HG03378 (cell line): ENCODE measurements at regions not wholly inside any gene's neighbourhood (a gene's known extent, or its start where the extent isn't known, plus 50 kb on each side); places are given as distances from the start of the nearest gene placed in this dataset.
A peak's percentile ranks its signal among the peaks of the same experiment; 100 is the strongest.
"Not testable (repeated sequence)": the region's sequence is repeated elsewhere in the genome, so short reads cannot be mapped to it uniquely, and the experiment has no call there.

ENCODE experiments used
- ATAC-seq: cut with Tn5 transposase; IDR thresholded peaks from one replicate; pipeline ENCODE4 v1.9.1; 2021; ENCODE audit warnings: mild to moderate bottlenecking, moderate library complexity; ENCODE audit not compliant: unreplicated experiment

DNA sequence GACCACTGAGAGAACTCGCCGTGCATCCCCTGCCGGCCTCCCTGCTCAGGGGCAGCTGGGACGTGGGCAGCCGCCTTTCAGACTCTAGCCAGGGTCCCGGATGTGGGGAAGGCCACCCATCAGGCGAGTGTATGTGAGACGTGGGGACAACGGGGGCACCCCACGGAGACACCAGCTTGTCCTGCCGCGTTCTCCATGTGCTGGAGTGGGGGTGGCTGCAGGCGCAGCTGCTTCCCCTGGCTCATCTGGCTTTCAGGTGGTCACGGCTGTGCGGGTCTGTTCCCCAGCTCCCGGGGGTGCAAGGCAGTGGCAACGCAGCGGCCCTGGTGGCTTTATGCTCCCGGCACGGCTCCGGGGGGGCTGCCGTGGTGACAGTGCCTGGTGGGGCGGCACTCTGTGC is 4427.5 kb upstream of the TPTE start:
- not testable (repeated sequence) for ATAC-seq

DNA sequence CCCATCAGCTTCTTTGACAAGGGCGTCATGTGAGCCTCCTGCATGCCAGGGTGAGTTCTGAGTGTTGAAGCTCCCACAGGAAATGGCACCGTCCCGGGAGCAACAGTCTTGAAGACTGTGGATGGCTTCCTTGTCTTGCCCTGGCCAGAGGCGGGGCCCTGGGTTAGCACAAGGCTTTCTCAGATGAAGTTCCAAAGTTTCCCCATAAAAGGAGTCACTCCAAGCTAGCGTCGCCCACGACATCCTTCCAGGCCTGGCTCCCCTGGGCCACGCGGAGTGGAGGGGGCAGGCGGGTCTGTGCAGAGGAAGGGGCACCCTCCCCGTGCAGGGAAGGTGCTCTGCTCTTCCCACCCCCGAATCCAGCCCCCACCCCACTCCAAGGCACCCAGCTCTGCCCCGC is 4426.1 kb upstream of the TPTE start:
- not testable (repeated sequence) for ATAC-seq

DNA sequence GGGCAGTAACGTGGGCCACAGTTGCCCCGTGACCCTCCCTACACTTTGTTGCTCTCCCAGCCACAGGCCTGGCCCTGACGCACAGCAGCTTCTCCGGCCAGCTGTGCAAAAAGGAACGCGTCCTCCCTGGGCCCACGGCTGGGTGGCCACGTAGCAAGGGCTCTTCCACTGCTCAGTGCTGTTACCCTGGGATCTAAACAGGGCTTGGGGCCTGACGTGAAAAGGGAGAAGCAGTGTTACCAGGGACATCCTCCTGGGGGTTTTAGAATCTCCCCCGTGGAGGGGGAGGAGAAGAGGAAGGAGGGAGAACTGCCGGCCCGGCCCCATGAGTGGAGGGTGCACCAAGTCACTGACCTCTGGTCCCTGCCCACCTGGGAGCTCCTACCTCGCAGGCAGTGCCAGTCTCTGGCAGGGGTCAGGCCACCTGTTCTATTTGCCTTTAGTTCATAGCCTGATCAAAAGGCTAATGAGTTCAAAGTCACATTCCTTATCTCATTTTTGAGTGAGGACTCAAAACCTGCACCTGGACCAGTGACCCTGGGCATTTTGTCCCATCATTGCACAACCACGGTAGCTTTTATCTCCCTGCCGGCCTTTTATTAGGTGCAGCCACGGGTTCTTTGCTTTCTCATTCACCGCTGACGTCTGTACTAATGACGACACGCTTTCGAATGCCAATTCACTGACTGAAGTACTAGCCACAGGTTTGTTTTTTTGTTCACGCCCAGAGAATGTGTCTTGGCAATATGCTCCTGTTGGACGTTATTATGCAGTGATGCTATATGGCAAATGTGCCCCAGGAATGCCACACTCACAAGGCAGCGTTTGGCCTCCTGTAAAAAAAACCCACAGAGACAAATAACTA is 4424.6 kb upstream of the TPTE start:
- not testable (repeated sequence) for ATAC-seq

DNA sequence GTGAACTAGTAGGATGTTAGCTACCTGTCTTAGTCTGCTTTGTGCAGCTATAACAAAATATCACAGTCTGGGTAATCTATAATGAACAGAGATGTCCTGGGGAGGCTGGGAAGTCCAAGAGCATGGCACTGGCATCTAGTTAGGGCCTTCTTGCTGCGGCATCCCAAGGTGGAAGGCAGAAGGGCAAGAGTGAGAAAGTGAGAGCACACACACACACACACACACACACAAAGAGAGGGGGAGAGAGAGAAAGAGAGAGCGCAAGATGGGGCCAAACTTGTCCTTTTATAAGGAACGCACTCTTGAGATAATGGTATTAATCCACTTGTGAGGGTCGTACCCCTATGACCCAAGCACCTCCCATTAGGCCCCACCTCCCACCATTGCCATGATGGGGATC is 4423.6 kb upstream of the TPTE start:
- not testable (repeated sequence) for ATAC-seq

DNA sequence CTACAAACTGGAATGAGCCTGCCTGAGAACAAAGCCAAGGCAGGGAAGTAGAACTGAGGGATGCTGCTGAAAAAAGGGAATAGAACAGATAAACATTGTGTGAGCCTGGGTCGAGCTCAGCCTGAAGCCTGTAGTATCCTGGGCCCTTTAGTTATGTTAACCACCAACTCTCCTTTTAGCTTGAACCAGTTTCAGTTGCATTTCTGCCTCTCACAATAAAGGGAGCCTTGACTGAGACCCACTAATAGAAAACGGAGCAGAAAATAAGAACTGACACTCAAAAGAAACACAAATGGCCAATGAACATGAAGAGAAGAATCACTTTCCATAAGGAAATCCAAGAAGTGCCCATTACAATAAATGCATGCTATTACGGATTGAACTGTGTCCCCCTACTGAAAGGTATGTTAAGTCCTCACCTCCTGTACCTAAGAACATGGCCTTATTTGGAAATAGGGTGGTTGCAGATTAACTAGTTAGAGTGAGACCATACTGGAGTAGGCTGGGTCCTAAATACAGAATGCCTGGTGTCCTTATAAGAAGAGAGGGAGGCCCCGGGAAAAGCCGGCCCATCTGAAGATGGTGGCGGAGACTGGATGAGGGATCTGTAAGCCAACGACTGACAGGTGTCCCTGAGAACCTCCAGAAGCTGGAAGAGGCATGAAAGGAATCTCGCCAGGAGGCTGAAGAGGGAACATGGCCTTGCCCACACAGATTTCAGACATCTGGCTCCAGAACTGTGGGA is 4423.0 kb upstream of the TPTE start:
- ATAC-seq = not testable (repeated sequence)

DNA sequence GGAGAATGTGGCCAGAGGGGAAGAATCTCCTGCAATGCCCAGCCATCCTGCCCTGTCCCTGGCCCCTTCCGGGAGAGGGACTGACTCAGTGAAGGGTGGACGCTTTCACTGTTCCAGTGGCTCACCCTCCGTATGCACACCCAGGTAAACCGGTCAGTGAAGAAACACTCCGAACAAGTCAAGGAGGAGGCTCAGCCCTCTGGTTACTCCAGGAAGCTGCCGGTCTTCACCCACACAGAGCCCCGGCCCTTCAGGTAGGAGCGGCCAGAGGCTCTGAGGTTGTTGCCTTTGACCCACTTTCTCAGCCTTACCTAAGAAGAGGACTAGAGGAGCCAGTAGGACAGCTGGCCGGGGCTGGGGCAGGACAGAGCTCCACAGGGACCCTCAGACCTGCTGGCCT is 4419.8 kb upstream of the TPTE start:
- not testable (repeated sequence) for ATAC-seq

DNA sequence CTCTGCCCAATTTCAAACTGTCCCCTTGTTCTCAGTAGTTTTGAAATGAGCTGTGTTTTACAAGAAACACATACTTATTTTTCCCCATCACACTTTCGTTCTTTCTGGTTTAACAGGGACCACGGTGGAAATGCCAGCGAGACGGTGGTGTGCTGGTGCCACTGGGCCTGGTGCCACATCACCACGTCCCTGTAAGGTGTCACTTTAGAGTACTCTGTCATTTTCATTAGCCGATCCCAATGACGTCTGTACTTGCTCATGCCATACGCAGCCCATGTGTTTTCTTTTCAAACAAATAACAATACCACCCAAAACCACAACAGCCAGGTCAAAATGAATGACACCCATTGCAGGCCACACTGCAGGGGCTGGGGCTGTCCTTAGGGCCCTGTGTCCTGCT is 4416.8 kb upstream of the TPTE start:
- ATAC-seq = not testable (repeated sequence)

DNA sequence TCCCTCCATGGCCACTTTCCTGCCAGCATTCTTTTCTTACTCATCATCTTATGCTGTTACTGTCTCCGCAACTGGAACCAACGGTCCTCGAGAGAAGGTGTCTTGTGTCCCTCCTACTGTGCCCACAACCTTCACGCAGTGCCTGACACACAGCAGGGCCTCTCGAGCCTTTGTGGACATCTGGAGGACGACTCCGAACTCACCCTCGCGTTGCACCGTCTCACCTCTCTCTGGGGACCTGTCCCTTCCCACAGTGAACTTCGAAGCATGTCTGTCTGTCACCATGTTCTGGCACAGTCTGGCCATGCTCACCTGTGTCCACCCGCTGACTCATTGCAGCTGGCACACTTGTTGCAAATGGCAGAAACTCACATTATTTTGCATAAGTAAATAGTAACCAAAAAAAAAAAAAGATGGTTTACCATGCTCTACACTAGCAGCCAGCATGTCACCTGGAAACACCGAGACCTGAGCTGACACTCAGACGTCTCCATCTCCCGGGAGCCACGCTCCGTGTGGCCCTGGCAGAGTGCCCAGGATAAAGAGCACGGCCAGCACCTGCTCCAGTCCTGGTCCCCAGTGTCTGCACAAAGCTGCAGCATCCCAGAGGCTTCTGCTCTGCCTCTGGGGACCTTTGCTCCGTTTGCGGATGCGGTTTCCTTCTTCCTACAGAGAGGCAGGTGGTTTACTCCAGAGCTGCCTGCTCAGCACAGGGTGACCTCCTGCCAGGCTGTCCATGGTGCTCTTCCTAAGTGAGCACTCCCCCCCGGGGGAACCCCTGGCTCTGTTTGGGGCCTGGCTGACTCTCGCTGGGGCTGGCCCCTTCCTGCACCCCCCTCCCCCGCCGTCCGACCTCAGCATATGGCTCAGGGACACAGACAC is 4414.5 kb upstream of the TPTE start:
- ATAC-seq = not testable (repeated sequence)

DNA sequence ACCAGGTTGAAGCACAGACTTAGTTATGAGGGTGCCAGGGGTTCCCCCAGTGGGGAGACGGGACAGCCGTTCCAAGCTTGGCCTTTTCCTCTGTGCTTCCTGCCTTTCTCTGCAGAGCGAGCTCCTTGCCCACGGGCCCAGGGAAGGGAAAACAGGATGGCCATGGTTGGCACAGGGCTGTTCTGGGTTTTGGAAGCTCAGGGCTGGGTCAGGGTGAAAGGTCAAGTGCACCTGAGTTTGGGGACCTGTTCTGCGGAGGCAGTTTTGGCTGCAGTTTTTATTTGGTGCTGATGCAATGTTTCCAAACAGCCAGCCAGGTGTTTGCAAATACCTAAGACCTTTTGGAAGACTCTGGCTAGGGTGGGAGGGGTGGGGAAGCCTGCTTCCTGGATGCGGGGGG is 4412.5 kb upstream of the TPTE start:
- not testable (repeated sequence) for ATAC-seq

DNA sequence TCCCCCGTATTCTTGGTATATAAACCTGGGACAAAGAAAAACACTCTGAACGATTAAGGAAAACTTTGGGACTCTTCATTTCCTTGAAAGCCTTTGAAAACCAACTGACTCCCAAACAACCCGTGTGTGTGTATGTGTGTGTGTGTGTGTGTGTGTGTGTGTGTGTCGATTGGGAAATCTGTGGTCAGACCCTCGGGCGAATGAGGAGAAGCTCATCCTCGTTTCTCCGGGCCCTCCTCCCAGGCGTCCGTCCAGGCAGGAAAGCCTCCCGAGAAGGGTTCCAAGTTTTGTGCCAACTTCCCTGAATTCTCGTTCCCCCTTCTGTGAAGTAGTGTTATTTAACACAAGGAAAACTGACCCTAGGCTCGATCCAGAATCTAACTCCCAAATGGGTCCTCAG is 4411.6 kb upstream of the TPTE start:
- ATAC-seq = not testable (repeated sequence)

DNA sequence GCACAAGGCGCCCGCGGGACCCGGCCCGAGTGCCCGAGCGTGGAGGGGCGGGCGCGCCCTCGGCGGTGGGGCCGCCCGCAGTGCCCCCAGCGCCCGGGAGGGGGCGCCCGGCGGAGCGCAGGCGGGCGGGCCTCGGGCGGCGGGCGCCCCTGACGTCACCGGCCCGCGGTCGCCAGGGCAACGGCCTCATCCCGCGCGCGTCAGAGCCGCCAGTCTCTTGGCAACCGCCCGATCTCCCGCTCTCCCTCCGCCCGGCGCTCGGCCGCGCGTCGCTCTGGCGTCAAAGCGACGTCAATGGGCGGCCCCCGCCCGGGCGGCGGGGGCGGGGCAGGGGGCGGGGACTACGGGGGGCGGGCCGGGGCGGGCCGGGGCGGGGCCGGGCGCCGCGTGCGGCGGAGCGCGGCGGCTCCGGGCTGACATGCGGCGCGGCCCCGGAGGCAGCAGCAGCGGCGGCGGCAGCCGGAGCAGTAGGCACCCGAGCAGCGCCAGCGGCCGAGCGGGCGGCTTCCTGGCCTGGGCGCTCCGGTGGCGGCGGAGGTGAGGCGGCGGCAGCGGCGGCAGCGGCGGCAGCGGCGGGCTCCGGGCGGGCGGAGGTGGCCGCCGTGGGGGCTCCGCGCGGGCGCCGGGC is 4410.6 kb upstream of the TPTE start:
- peak; percentile 39 for ATAC-seq

DNA sequence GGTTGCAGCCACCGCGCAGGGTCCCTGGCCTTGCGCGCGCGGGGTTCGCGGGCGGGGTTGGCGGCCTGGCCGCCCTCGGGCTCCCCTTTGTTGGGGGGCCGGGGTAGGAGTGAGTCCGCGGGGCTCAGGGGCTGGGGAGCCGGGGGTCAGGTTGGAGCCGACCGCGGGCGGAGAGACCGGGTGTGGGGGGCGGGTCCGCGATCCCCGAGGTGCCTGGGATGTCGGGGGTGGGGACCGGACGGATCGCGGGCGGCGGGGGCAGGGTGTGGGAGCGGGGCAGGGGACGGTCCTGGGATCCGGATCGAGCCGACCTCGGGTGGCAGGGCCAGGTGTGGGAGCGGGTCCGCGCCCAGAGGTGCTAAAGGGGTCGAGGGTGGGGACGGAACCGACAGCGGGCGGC is 4410.0 kb upstream of the TPTE start:
- ATAC-seq = not testable (repeated sequence)

DNA sequence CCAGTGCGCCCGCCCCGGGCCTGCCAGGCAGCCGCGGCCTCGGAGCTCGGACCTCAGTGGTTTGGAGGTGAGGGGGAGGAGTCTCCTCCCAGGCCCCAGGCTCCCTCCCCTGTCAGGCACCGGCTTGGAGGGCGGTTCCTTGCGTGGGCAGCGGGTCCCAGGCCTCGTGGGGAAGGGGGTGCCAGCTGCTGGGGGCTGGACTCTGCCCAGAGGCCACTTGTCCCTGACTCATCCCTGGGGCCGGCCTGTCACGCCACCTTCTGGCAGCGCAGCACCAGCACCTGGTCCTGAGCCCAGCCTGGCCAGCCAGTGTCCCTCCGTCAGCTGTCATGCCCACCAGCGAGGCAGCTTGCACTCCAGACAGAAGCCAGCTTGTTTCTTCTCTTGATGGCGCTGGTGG is 4403.0 kb upstream of the TPTE start:
- ATAC-seq = not testable (repeated sequence)

DNA sequence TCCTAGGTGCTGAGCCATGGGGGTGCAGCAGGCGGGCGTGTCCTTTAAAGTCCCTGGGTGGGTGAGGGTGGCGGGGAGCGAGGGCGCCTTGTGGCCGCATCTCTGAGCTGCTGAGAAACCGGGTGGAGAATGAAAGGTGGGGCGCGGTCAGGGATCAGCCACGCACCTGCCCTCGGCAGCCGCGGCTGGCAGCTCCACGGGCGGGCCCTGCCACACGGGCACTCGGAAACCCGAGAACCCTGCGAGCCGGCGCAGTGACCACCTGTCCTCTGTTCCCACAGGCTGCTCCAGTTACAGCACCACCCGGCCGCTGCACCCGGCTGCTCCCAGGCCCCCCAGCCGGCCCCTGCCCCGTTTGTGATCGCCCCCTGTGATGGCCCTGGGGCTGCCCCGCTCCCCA is 4400.5 kb upstream of the TPTE start:
- not testable (repeated sequence) for ATAC-seq

DNA sequence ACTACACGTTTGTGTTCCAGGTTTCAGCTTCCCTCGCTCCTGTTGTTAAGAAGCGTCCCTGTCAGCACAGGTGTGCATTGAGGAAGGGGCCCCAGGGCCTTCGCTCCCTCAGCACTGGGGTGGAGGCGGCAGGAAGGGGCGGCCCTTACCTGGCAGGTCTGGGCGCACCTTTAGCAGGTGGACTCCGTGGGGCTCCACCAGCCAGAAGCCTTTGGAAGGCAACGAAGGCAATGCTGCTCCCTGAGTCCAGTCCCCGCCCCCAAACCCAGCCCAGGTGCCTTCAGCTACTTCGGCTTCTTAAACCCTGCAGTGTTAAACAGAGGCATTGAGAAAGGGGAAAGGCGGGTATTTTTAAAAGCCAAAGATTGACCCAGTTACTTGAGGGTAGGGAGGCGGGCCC is 4398.8 kb upstream of the TPTE start:
- not testable (repeated sequence) for ATAC-seq

DNA sequence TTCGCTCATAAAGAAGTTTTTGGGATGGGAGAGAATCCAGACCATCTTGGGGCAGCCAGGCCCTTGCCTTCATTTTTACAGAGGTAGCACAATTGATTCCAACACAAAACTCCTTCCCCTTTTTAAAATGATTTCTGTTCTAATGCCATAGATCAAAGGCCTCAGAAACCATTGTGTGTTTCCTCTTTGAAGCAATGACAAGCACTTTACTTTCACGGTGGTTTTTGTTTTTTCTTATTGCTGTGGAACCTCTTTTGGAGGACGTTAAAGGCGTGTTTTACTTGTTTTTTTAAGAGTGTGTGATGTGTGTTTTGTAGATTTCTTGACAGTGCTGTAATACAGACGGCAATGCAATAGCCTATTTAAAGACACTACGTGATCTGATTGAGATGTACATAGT is 4398.2 kb upstream of the TPTE start:
- ATAC-seq = not testable (repeated sequence)

DNA sequence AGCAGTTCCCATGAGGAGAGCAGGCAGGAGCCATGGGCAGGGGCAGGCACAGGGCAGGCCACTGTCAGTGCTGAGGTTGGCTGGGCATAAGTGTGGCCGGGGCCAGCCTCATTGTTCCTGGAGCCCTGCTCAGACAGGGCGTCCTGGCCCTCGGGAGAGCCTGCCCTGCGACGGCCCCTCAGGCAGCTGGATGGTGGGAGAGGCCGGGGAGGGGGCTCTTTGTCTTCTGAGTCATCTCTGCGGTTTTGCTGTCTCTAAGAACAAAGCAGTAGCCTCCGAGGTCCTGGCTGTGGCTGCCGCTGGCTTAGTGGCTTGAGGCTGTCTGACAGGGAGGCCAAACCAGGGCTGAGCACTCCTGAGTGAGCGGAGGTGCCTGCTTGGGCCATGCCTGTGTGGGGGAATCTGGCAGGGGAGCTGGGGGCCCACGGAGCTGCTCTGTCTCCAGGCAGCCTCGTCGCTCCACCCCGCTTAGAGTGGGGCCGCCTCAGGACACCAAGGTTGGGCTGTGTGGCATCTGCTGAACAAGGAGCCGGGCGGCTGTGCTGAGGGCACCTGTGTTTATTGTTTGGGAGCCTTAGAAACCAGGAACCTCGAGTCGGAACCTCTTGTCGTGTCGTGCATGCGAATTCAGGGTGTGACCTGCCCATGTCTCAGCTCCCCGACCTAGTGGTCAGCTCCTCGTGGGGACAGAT is 4395.7 kb upstream of the TPTE start:
- ATAC-seq = not testable (repeated sequence)

DNA sequence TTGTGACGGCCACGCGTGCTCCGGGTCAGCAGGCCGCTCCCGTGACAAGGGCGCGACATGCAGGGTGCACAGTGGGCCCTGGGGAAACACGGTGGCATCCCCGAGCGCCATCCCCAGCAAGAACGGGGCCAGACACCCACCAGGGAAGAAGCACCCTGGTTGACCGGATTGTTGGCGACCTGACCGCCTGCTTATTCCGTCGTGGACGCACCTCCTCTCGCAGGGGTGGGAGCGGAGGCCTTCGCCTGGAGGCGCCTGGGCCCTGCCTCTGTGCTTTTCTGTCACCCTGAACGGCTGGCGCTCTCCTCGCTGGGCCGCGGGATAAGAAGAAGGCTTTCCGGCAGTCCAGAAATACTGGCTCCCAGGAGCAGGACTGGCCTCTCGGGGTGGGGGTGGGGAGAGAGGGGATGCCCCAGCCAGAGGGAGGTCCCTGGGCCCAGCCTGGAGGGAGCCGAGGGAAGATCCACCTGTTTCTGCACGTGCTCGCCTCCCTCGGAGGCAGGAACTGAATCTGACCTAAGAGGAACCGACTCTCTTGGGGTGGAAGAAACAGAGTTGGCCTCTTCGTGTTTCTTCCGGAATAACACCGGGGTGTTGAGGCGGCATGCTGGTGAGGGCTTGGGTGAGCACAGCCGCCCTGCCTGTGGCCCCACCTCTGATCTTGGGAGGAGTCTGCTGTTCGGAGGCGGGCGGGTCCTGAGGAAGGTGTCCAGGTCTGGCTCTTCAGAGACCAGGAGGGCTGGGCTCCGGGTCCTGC is 4394.2 kb upstream of the TPTE start:
- not testable (repeated sequence) for ATAC-seq

DNA sequence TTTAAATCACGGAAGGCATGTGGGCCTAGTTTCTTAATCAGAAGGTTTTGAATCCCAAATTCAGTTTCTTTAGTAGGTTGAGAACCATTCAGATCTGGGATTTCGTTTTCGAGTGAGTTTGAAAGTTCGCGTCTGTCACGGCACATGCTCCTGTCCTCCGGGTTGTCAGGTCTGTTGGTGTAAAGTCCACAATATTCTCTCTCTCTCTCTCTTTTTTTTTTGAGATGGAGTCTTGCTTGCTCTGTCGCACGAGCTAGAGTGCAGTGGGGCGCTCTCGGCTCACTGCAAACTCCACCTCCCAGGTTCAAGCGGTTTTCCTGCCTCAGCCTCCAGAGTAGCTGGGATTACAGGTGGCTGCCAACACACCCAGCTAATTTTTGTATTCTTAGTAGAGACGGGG is 4390.6 kb upstream of the TPTE start:
- ATAC-seq = not testable (repeated sequence)
